PC-3 (cell line): ENCODE measurements at regions not wholly inside any gene's neighbourhood (a gene's known extent, or its start where the extent isn't known, plus 50 kb on each side); places are given as distances from the start of the nearest gene placed in this dataset.

Experiments
- ATAC-seq: fragments of 200-7000 bp; cut with Tn5 transposase; 2 replicates; pipeline ENCODE4 v1.9.1; 2020; ENCODE audit warnings: mild to moderate bottlenecking, moderate library complexity
- BruUV-seq: library from RNA; stranded (reverse); fragments of 400-500 nt; replicated peaks from 2 replicates; lab custom pipeline; 2021; lab: Mats Ljungman, UMichigan
- CTCF ChIA-PET: fragments of 300-600 bp; sonication (Branson Sonifier 250); formaldehyde crosslinking; loops from one replicate; lab custom pipeline; 2022; ENCODE audit warnings: antibody characterized with exemption; lab: Charles Lee
- POLR2A ChIA-PET: fragments of 300-600 bp; sonication (Branson Sonifier 250); formaldehyde crosslinking; loops from one replicate; lab custom pipeline; 2022; ENCODE audit warnings: antibody characterized with exemption; ENCODE audit not compliant: unreplicated experiment; lab: Charles Lee
- DNase-seq: peaks from one replicate; pipeline ENCODE4 v3.0.0-alpha.2; 2015
- H2AFZ ChIP-seq: fragments of 300-600 bp; sonication (generic); 2 replicates; pipeline ENCODE4 v1.6.0; 2016; ENCODE audit warnings: antibody characterized with exemption, low read length
- H3F3A ChIP-seq: fragments of 300-600 bp; sonication (generic); one replicate; pipeline ENCODE4 v1.6.0; 2017; ENCODE audit warnings: antibody characterized with exemption, low read length, control low read depth, mild to moderate bottlenecking; ENCODE audit not compliant: unreplicated experiment
- H3K27ac ChIP-seq: fragments of 300-600 bp; sonication (generic); 2 replicates; pipeline ENCODE4 v1.5.1; 2016; ENCODE audit warnings: mild to moderate bottlenecking, low read length
- H3K27me3 ChIP-seq: fragments of 300-600 bp; sonication (generic); 2 replicates; pipeline ENCODE4 v1.6.1; 2016; ENCODE audit warnings: low read length, mixed read lengths
- H3K36me3 ChIP-seq: fragments of 300-600 bp; sonication (generic); 2 replicates; pipeline ENCODE4 v1.6.1; 2016; ENCODE audit warnings: low read depth, mixed run types, low read length, mixed read lengths
- H3K4me1 ChIP-seq: fragments of 300-600 bp; sonication (generic); 2 replicates; pipeline ENCODE4 v1.5.1; 2016; ENCODE audit warnings: low read length; ENCODE audit not compliant: insufficient read depth
- H3K4me2 ChIP-seq: fragments of 300-600 bp; sonication (generic); 2 replicates; pipeline ENCODE4 v1.6.0; 2016; ENCODE audit warnings: low read length
- H3K4me3 ChIP-seq: fragments of 300-600 bp; sonication (generic); 2 replicates; pipeline ENCODE4 v1.5.1; 2016; ENCODE audit warnings: mild to moderate bottlenecking, low read length, mixed read lengths
- H3K79me2 ChIP-seq: fragments of 300-600 bp; sonication (generic); 2 replicates; pipeline ENCODE4 v1.6.1; 2017; ENCODE audit warnings: low read length, mixed read lengths
- H3K9ac ChIP-seq: fragments of 300-600 bp; sonication (generic); 2 replicates; pipeline ENCODE4 v1.6.0; 2016; ENCODE audit warnings: mild to moderate bottlenecking, low read length
- H3K9me2 ChIP-seq: fragments of 300-600 bp; sonication (generic); replicated peaks from 2 replicates; pipeline ENCODE4 v1.6.1; 2016; ENCODE audit warnings: mixed run types, low read length, mixed read lengths
- H3K9me3 ChIP-seq: fragments of 300-600 bp; sonication (generic); 2 replicates; pipeline ENCODE4 v1.6.1; 2016; ENCODE audit warnings: low read length, mixed read lengths
- H4K20me1 ChIP-seq: fragments of 300-600 bp; sonication (generic); 2 replicates; pipeline ENCODE4 v1.6.1; 2016; ENCODE audit warnings: low read length, mixed read lengths
- EZH2 ChIP-seq: fragments of 300-600 bp; sonication (generic); IDR thresholded peaks from one replicate; pipeline ENCODE4 v1.6.1; 2017; ENCODE audit warnings: antibody characterized with exemption, mild to moderate bottlenecking, low read length; ENCODE audit not compliant: unreplicated experiment
- EZH2phosphoT487 ChIP-seq: fragments of 300-600 bp; sonication (generic); IDR thresholded peaks from 2 replicates; pipeline ENCODE4 v1.6.1; 2018; ENCODE audit warnings: mild to moderate bottlenecking, antibody characterized with exemption, low read length, borderline replicate concordance
- intact Hi-C: fragments of 100-400 bp; cut with micrococcal nuclease; formaldehyde crosslinking; loops from 2 replicates; pipeline ENCODE4 v1.9.0; 2023
- TF ChIP-seq, protein P1 (sequence below): fragments of 300-600 bp; sonication (generic); conservative IDR thresholded peaks from 2 replicates; pipeline ENCODE4 v1.5.1; 2017; ENCODE audit warnings: antibody characterized with exemption, low read depth, mild to moderate bottlenecking, low read length

DNA sequence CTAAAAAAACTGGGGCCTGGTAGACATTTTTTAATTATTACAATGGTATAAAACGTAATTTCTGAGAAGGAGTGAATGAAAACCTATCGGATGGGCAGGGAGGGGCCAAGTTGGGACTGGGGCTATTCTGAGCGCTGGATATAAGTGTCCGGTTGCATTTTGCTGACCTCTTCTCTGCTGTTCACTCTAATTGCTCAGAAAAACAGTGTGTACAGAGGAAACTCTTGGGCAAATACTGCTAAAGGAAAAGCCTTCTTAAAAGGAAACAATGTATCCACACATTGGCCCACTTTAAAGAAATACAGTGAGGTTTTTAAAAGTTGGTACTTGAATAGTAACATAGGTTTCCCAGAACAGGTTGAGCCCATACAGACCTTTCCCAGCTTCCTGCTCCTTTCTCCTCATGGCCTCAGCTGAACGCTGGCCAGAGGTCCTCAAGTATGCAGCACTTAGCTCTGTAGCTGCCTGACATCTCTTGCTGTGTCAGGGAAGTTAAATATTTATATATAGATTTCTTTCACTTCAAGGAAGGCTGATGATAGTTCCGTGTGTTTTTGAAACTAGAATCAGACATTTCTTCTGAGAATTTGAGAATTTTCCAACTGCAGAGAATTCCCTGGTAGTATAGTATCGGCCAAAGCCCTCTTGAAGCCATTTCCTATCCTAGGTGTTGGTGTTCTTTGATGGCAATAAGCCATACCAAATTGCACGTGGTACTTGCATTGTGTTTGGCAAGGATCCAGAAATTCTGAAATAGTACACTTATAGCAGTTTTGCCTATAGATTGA, 97.1 kb upstream of the SLC4A4 start:
- H3K9ac ChIP-seq = no peak overlapping the region
- H2AFZ ChIP-seq = no peak overlapping the region
- H4K20me1 ChIP-seq = no peaks in the 10 kb centered on the region
- DNase-seq (no peak), ATAC-seq (no peak)
- ChIA-PET POLR2A (no interaction called here), CTCF (interaction anchor here (1.0 kb wide), 1 partner anchor 12 kb away, joined by 3 read pairs; no protein-coding TSS in a partner anchor)
- intact Hi-C loops = no loop called here
- H3K4me2 ChIP-seq = no peak overlapping the region
- no TSS peak for BruUV-seq
- no peaks in the 10 kb centered on the region for H3K9me3 ChIP-seq
- no peaks in the 10 kb centered on the region for H3K79me2 ChIP-seq
- no peak overlapping the region for H3K27ac ChIP-seq
- H3K4me3 ChIP-seq = no peak overlapping the region
- no peaks in the 10 kb centered on the region for H3K36me3 ChIP-seq
- peaks cover 10% of the 10 kb centered on the region for H3K4me1 ChIP-seq
- no peaks in the 10 kb centered on the region for H3F3A ChIP-seq
- no peaks in the 10 kb centered on the region for H3K27me3 ChIP-seq
- no peaks in the 10 kb centered on the region for H3K9me2 ChIP-seq
- no peak for TF ChIP-seq EZH2phosphoT487

DNA sequence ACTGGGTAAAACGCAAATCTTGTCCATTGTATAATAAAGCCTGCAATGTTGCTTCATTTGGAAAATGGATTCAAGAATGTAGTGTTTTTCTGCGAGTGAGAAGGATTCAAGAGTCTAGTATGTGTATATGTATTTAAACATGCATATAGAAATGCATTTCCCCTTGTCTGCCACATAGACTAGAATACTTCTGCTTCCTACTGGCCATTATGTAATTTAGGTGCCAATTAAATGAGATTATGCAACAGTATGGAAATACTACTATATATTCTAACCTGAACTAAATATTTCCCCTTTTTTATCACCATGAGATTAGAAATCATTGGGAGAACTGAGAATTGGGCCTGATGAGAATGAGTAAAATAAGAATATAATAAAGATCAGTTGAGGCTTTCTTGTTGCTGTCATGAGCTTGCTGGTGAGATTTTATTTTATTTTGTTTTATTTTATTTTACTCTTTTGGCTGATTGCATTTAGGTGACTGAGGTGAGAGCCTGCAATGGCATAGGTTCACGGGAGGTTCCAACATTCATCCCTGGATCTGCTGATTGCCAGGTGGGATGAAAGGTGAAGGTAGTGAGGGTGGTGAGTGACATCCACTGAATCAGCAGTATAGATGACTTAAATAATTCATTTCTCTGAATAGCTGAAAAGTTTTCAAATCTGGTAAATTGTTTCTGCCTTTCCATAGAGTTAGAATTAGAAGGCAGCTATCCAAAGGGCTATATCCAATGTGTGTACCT, 95.6 kb upstream of the SLC4A4 start:
- Histone ChIP-seq H3K4me3 (no peak overlapping the region), H3K9me2 (no peaks in the 10 kb centered on the region), H3K79me2 (no peaks in the 10 kb centered on the region), H3K4me1 (peaks cover 10% of the 10 kb centered on the region), H3K27me3 (no peaks in the 10 kb centered on the region), H3K9me3 (no peaks in the 10 kb centered on the region), H3K9ac (no peak overlapping the region), H3F3A (no peaks in the 10 kb centered on the region), H4K20me1 (no peaks in the 10 kb centered on the region), H2AFZ (no peak overlapping the region), H3K36me3 (no peaks in the 10 kb centered on the region), H3K27ac (no peak overlapping the region), H3K4me2 (no peak overlapping the region)
- DNase-seq (no peak), ATAC-seq (no peak)
- BruUV-seq = no TSS peak
- intact Hi-C loops = no loop called here
- ChIA-PET CTCF (interaction anchor here (0.6 kb wide), 1 partner anchor 63 kb away, joined by 3 read pairs; no protein-coding TSS in a partner anchor), POLR2A (no interaction called here)
- TF ChIP-seq EZH2phosphoT487 (no peak), EZH2 (no peak)
- TF ChIP-seq, protein P1, sequence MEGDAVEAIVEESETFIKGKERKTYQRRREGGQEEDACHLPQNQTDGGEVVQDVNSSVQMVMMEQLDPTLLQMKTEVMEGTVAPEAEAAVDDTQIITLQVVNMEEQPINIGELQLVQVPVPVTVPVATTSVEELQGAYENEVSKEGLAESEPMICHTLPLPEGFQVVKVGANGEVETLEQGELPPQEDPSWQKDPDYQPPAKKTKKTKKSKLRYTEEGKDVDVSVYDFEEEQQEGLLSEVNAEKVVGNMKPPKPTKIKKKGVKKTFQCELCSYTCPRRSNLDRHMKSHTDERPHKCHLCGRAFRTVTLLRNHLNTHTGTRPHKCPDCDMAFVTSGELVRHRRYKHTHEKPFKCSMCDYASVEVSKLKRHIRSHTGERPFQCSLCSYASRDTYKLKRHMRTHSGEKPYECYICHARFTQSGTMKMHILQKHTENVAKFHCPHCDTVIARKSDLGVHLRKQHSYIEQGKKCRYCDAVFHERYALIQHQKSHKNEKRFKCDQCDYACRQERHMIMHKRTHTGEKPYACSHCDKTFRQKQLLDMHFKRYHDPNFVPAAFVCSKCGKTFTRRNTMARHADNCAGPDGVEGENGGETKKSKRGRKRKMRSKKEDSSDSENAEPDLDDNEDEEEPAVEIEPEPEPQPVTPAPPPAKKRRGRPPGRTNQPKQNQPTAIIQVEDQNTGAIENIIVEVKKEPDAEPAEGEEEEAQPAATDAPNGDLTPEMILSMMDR = no peak

DNA sequence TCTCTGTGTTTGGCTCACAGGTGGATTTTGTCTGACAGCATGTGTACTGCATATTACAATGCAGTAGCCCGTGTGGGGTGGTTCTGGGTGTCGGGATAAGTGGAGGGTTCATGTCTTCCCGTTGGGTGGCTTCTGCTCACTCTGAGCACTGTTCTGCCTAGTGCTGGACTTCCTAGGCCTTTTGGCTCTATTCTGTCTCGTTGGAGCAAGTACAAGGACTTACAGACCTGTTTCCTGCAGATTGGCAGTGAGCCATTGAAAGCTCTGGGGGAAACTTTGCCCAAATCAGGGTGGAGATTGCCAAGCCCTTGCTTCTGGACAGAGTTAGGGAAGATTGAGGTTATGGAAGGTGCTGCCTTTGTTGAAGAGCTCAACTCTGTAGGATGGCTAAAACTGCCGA, 91.1 kb upstream of the SLC4A4 start:
- Histone ChIP-seq H3K9me2 (no peaks in the 10 kb centered on the region), H3K27ac (no peak overlapping the region), H3K27me3 (no peaks in the 10 kb centered on the region), H4K20me1 (no peaks in the 10 kb centered on the region), H3K4me2 (no peak overlapping the region), H3F3A (no peaks in the 10 kb centered on the region), H3K79me2 (no peaks in the 10 kb centered on the region), H3K4me1 (no peaks in the 10 kb centered on the region), H2AFZ (no peak overlapping the region), H3K4me3 (no peak overlapping the region), H3K9me3 (no peaks in the 10 kb centered on the region), H3K9ac (no peak overlapping the region), H3K36me3 (no peaks in the 10 kb centered on the region)
- TF ChIP-seq, protein P1 = no peak
- no peak for TF ChIP-seq EZH2
- TF ChIP-seq EZH2phosphoT487 = no peak
- DNase-seq (no peak), ATAC-seq (no peak)
- ChIA-PET CTCF (no interaction called here), POLR2A (no interaction called here)
- intact Hi-C loops = no loop called here
- BruUV-seq = no TSS peak
